ENCODE measurements at regions not wholly inside any gene's neighbourhood (a gene's known extent, or its start where the extent isn't known, plus 50 kb on each side); places are given as distances from the start of the nearest gene placed in this dataset.

GRCh38 chr9:13677801-13678200 lies 398.3 kb upstream of the MPDZ start:
- DNase-seq (ENCODE audit: low read depth in 1 of 2, low spot score in 1 of 2): no peak
- Histone ChIP-seq H3K4me3 (replicated peaks; ENCODE audit: insufficient read depth, low read length) (no peak overlapping the region), H3K27me3 (ENCODE audit: insufficient read depth, poor library complexity, severe bottlenecking) (no peaks in the 10 kb centered on the region), H3K27ac (replicated peaks) (no peak overlapping the region)
- TF ChIP-seq GABPA (IDR thresholded peaks at IDR 0.05; ENCODE audit: low read depth) (no peak), POLR2AphosphoS5 (IDR thresholded peaks at IDR 0.05; ENCODE audit: low read depth) (no peak), SPI1 (IDR thresholded peaks at IDR 0.05; ENCODE audit: borderline replicate concordance, low read depth) (no peak)
- TF ChIP-seq, protein P1, sequence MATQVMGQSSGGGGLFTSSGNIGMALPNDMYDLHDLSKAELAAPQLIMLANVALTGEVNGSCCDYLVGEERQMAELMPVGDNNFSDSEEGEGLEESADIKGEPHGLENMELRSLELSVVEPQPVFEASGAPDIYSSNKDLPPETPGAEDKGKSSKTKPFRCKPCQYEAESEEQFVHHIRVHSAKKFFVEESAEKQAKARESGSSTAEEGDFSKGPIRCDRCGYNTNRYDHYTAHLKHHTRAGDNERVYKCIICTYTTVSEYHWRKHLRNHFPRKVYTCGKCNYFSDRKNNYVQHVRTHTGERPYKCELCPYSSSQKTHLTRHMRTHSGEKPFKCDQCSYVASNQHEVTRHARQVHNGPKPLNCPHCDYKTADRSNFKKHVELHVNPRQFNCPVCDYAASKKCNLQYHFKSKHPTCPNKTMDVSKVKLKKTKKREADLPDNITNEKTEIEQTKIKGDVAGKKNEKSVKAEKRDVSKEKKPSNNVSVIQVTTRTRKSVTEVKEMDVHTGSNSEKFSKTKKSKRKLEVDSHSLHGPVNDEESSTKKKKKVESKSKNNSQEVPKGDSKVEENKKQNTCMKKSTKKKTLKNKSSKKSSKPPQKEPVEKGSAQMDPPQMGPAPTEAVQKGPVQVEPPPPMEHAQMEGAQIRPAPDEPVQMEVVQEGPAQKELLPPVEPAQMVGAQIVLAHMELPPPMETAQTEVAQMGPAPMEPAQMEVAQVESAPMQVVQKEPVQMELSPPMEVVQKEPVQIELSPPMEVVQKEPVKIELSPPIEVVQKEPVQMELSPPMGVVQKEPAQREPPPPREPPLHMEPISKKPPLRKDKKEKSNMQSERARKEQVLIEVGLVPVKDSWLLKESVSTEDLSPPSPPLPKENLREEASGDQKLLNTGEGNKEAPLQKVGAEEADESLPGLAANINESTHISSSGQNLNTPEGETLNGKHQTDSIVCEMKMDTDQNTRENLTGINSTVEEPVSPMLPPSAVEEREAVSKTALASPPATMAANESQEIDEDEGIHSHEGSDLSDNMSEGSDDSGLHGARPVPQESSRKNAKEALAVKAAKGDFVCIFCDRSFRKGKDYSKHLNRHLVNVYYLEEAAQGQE (IDR thresholded peaks at IDR 0.05; ENCODE audit: insufficient replicate concordance, low read depth): no peak

DNA sequence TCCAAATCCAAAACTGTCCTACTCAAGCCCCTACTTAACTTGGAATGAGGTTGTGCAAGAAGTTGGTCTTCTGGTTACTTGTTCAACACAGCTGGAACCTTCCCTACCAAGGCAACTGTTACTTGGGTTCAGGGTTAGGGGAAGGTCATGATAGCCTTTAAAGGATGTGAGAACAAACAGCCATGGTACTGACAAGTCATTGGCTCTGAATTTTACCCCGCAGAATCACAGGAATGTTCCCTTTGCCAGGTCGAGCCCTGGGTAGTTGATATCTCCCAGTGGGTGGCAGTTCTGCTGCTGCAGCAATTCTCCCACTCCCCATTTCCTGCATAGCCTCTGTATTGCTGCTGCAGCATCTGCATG lies 396.1 kb upstream of the MPDZ start:
- H3K27me3 ChIP-seq (ENCODE audit: insufficient read depth, poor library complexity, severe bottlenecking): no peaks in the 10 kb centered on the region
- H3K4me3 ChIP-seq (replicated peaks; ENCODE audit: insufficient read depth, low read length): no peak overlapping the region
- no peak for TF ChIP-seq POLR2AphosphoS5 (IDR thresholded peaks at IDR 0.05; ENCODE audit: low read depth)
- no peak overlapping the region for H3K27ac ChIP-seq (replicated peaks)
- DNase-seq (ENCODE audit: low read depth in 1 of 2, low spot score in 1 of 2): no peak

- no peak for DNase-seq (ENCODE audit: low read depth in 1 of 2, low spot score in 1 of 2)
- H3K4me3 ChIP-seq (replicated peaks; ENCODE audit: insufficient read depth, low read length): no peak overlapping the region
- no peak for TF ChIP-seq CTCF (IDR thresholded peaks at IDR 0.05; ENCODE audit: insufficient read depth, low read length)
- no peak for TF ChIP-seq POLR2AphosphoS5 (IDR thresholded peaks at IDR 0.05; ENCODE audit: low read depth)
- TF ChIP-seq SPI1 (IDR thresholded peaks at IDR 0.05; ENCODE audit: borderline replicate concordance, low read depth): no peak
- no peak for TF ChIP-seq GABPA (IDR thresholded peaks at IDR 0.05; ENCODE audit: low read depth)
- no peaks in the 10 kb centered on the region for H3K27me3 ChIP-seq (ENCODE audit: insufficient read depth, poor library complexity, severe bottlenecking)
- no peak overlapping the region for H3K27ac ChIP-seq (replicated peaks)
These were observed 395.6 kb upstream of the MPDZ start for GRCh38 chr9:13674926-13675637.

DNA sequence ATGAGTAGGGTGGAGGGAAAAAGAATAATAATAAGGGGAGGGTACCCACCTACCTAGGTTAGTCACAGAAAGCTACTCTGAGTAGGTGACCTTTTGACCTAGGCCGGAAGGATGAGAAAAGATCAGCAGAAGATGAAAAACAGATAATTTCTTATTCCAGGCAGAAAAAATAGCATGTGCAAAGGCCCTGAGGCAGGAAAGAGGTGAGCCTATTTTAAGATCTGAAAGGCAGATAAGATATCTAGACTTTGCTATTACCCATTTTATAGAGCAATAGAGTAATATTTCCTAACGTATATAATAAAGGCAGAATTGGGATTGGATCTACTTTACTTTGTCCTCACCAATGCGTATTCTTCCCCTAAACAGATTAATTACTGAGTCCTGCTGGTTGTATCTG lies 393.9 kb upstream of the MPDZ start:
- Histone ChIP-seq H3K4me3 (replicated peaks; ENCODE audit: insufficient read depth, low read length) (no peak overlapping the region), H3K27me3 (ENCODE audit: insufficient read depth, poor library complexity, severe bottlenecking) (no peaks in the 10 kb centered on the region), H3K27ac (replicated peaks) (no peak overlapping the region)
- no peak for DNase-seq (ENCODE audit: low read depth in 1 of 2, low spot score in 1 of 2)
- TF ChIP-seq GABPA (IDR thresholded peaks at IDR 0.05; ENCODE audit: low read depth) (no peak), CTCF (IDR thresholded peaks at IDR 0.05; ENCODE audit: insufficient read depth, low read length) (no peak), POLR2AphosphoS5 (IDR thresholded peaks at IDR 0.05; ENCODE audit: low read depth) (no peak), SPI1 (IDR thresholded peaks at IDR 0.05; ENCODE audit: borderline replicate concordance, low read depth) (no peak)
- TF ChIP-seq, protein P1 (IDR thresholded peaks at IDR 0.05; ENCODE audit: insufficient replicate concordance, low read depth): no peak
